ENCODE measurements at regions not wholly inside any gene's neighbourhood (a gene's known extent, or its start where the extent isn't known, plus 50 kb on each side); places are given as distances from the start of the nearest gene placed in this dataset.
"Not testable (repeated sequence)": the region's sequence is repeated elsewhere in the genome, so short reads cannot be mapped to it uniquely, and the experiment has no call there.

DNA sequence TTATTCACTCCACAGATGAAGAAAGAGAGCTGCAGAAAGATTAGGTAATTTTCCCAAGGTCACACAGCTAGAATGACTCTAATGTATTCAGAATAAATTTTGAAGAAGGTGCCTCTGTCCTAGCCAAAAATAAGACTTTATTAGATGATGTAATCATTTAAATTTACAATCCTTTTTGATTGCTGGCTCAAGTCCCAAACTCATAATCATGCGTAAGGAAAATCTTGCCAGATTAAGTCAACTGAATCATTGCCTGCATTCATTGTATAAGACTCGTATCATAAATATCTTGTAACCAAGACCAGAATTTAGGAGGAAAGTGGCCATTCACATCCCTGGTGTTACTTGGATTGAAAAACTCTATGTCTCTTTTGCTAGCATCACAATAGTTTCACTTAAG is 53.1 kb upstream of the STK39 start:
- no peak for DNase-seq

DNA sequence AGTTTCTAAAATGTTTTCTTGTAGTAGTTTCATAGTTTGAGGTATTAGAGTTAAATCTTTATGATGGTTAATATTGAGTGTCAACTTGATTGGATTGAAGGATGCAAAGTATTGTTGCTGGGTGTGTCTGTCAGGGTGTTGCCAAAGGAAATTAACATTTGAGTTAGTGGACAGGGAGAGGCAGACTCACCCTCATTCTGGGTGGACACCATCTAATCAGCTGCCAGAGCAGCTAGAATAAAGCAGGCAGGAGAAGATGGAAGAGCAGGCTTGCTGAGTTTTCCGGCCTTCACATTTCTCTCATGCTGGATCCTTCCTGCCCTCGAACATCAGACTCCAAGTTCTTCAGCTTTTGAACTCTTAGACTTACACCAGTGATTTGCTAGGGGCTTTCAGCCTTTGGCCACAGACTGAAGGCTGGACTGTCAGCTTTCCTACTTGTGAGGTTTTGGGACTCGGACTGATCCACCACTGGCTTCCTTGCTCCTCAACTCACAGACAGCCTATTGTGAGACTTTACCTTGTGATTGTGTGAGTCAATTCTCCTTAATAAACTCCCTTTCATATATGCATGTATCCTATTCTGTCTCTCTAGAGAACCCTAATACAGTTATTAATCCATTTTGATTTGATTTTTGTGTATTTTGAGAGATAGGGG is 56.8 kb upstream of the STK39 start:
- DNase-seq = no peak

DNA sequence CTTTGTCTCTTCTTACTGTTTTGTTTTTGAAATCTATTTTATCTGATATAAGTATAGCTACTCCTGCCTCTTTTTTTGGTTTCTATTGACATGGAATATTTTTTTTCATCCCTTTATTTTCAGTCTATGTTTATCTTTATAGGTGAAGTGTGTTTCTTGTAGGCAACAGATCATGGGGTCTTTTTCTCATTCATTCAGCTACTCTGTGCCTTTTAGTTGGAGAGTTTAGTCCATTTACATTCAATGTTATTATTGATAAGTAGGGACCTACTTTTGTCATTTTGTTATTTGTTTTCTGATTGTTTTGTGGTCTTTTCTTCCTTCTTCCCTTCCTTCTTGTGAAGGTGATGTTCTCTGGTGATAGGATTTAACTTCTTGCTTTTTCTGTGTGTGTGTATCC is 60.0 kb upstream of the STK39 start:
- no peak for DNase-seq

DNA sequence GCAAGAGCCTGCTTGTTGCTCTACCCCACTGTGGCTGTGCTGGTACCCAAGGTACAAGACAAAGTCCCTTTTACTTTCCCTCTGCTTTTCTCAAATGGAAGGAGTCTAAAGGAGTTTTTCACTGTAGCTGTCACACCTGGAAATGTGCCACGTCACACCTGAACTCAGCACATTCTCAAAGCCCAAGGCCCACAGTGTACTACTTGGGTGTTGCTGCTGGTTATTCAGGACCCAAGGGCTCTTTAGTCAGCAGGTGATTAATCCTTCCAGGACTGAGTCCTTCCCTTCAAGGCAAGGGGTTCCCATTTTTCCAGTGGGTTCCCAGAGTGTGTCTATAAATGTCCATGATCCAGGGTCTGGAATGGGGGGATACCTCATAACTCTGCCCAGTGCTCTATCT is 63.2 kb upstream of the STK39 start:
- DNase-seq = no peak

DNA sequence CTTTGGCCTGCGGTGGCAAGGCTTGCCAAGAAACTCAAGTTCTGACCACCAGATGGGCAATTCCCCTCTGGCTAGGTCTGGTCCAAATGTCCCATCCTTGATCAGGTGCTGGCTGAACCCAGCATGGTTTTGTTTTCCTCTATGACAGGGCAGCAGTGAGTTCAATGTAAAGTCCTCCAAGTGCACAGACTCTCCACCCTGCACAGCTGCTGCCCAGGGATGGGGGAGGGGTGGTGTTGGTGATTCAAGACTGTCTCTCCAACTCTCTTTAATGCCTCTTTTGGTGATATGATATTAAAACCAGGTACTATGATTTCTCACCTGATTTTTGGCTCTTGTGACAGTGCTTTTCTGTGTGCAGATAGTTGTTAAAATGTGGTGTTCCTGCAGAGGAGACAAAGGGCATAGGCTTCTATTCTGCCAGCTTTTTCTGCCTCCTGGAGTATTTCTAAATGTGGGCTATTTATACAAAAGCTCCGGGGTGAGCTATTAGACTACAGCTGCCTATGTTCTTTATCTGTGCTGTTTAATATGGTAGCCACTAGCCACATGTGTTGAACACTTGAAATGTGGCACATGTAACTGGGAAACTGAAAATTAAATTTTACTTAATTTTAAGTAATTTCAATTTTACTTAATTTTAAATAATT is 64.0 kb upstream of the STK39 start:
- DNase-seq = no peak

DNA sequence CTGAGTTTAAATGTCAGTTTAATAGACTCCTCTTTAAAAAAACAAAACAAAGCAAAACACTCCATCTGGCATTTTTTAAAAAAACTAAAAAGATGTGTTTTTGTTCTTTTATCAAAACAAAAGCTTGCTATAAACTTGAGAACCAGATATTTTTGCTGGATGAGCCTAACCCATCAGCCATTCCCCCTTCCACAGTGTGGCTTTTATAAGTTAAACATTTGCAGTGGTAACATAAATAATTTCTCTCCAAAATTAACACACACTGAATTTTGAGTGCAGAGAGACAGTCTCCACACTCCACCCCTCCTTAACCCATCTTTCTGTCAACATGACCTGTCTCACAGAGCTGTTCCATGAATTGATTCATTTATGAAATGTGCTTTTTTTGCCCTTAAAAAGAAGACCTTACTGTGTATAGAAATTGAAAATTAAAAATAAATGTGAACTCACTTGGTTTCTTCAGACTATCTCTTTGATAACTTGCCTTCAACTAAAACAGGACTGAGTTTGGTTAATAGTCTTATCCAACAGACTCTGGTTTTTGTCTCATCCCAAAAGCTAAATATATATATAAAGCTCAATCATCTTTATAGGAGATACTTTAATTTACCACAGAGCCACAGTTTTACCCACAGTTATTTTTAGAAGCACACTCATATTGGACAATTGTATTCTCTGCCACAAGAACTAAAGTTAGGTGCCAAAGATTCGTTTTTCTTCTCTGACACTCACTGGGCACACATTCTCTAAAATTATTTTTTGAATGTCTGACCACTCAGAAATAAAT is 64.8 kb upstream of the STK39 start:
- DNase-seq = no peak

DNA sequence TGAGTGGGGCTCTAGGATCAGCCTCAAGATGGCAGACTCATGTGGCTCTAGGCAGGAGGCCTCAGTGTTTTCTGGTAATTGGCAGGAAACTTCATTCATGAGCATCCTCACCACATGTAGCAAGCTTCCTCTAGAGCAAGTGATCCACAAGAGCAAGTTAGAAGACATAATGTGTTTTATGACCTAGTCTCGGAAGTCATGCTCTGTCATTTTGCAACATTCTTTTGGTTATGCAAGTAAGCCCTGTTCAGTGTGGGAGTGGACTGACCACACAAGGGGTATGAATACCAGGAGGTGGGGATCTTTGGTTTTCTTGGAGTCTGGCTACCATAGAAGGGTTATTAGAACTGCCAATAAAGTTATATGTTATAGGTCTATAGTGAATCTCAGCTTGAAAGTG is 66.8 kb upstream of the STK39 start:
- no peak for DNase-seq

DNA sequence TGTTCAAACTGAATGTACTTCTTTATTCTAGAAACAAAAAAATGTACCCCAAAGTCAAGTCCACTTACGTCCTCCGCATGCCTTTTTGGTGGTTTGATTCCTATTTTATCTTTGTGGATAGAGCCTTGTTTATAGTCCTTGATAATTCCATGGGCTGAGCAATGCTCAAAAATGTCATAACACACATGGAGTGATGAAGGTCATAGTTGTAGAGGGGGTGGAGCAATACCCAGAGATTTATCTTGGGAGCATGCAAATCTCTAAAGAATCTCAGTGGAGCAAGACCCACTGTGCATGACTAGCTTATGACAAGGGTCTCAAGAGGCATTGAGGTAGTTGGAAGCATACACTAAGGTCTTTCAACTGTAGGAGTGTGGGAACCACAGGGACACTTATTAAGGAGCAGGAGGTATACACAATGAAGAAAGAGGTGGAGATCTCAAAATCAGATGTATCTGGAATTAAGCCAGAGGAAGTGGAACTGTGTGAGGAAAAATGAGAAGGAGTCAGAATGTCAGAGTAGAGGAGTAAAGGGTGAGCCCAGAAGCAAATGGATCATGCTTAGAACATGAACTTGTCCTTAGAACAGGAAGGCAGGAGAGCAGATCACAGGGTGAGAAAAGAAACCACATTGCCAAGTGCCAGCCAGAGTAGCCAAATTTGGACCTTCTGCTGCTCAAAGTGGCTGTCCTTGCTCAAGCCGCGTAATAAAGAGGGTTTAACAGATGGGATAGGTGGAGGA is 68.1 kb upstream of the STK39 start:
- no peak for DNase-seq

DNA sequence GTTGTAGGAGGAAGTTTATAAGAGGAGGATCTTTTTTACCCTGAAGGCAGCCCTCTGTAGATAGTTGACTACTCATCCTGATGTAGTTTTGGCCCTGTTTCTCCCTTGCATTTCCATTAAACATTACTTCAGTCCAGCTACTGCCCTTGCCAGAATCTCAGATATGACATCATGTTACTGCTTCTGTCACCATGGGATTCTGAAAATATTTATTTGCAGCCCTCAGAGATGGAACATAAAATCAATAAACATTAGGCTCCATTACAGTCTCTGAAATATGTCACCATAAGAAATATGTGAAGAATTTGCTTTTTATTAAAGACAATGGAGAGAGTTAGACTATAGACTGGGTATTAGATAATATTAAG is 68.7 kb upstream of the STK39 start:
- DNase-seq = no peak

DNA sequence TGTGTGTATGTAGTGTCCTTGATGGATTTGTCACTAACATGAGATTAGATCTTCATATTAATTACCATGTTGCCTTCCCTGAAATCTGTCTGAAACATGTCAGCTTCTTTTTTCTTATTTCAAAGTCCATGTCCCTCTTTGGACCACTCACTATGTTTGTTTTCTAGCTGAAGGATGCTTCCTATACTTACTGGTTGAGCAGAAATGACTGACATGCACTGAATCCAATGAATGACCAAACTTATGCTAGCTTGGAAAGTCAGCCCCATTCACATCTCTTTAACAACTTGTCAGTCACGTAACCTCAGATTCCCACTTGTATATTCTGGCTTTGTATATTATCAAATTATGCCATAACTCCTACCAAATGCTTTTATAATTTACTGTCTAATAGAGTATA is 69.9 kb upstream of the STK39 start:
- DNase-seq = no peak

DNA sequence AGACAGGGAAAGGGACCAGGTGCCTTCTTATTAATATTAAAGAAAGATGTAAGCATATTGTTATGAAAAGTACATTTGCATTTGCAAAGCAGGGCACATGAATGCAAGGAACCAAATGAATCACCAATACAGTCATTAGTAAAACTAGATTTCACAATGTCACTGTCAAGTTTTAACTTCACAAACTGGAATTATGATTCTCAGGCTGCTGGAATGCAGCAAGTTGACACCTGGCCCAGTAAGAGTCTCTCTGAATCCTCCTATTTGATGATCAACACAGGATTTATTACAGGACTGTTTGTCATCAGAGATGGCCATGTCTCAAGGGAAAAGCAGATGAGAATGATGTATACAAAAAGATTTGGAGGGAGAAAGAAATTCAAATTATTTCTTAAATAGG is 72.9 kb upstream of the STK39 start:
- no peak for DNase-seq

DNA sequence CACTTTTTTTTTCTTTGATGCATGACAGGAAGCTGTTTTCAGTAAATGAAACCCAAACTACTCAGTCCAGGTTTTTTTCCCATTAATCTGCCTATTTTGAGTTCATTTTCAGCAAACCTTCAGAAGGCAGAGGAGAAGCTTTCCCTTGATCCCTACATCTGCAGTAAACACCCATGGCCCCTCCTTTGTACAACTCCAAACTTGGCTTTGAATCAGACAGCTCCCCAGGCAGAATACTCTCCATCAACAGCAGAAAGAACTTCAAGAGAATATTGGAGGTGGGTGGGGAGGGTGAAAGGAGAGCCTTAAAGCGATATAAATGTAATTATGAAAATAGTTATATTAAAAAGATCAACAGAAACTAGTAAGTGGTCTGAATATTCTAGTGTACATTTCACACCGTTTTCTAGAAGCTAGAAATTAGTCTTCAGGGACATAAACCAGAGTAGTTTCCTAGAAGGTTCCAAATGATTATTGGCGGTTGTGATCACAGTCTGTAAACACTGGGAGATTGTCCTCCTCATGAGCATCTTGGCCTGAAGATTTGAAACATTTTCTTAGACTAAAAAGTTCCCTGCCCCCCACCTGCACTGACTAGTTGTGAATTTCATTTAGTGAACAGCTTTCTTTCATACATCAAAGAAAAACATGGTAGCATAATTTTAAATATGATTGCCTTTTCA is 75.1 kb upstream of the STK39 start:
- DNase-seq = no peak

DNA sequence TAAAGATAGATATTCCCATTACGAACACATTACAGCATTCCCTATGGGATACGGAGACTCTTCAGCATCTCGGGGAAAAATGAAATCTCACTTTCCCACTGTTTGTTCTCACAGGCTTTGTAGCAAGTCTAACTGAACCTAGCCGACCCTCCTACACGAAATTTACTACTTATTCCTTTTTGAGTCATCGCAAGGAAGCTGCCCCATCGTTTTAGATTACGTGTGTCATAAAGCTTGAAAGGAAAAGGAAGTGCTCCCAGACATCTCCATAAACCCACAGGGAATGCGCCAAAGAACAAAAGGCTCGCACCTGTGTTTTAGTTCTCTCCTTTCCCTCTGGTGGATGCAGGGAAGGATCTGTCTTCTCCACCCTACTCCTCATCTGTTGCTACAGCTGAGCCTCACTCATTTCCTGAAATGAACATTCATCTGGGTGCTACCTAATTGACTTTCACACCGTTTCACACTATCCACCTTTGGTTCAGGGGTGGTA is 76.2 kb upstream of the STK39 start:
- DNase-seq = no peak

DNA sequence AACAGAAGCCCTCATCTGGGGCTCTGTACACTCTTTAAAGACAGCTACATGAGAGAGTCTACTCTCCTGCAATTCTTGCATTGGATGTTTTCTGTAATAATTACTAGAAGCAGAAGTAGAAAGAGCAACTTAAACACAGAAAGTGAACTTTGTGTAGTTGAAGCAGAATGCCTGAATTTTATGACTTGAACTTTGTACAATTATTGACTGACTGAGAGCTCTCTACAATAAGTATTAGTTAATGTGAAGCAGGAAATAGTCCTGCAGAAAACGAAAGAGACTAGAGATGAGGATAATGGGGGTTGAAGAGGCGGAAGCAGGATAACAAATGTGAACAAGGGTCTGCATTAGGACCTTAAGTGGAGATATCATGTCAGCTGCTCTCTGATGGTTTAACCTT is 79.2 kb upstream of the STK39 start:
- no peak for DNase-seq

DNA sequence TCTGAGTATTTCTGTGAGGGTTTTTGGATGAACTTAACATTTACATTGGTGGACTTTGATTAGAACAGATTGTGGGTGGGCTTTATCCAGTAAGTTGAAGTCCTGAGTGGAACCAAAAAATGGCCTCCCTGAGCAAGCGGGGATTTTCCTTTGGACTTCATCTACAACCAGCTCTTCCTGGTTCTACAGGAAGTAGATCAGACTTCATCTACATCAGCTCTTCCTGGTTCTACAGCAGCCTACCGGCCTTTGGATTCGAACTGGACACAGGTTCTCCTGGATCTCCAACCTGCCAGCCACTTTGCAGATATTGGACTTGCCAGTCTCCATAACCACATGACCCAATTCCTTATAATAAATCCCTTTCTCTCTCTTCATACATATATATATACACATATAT is 79.9 kb upstream of the STK39 start:
- DNase-seq = no peak

DNA sequence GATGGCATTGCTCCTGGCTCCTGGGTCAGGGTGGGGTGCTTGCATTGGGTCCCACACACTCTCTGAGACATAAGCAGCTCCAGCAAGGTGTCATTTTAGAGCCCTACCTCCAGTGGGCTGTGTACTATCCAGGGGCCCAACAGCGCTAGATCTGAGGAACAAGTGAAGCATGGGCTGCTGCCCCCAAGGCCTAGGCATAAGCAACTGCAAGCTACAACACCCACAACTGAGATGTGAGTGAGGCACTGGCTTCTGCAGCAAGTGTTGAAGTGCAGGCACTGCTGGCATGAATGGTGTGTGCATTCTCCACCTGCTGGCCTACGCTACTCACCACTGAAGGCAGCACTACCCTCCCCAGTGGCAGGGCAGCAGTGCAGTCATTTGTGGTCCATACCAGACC is 81.0 kb upstream of the STK39 start:
- DNase-seq = no peak

DNA sequence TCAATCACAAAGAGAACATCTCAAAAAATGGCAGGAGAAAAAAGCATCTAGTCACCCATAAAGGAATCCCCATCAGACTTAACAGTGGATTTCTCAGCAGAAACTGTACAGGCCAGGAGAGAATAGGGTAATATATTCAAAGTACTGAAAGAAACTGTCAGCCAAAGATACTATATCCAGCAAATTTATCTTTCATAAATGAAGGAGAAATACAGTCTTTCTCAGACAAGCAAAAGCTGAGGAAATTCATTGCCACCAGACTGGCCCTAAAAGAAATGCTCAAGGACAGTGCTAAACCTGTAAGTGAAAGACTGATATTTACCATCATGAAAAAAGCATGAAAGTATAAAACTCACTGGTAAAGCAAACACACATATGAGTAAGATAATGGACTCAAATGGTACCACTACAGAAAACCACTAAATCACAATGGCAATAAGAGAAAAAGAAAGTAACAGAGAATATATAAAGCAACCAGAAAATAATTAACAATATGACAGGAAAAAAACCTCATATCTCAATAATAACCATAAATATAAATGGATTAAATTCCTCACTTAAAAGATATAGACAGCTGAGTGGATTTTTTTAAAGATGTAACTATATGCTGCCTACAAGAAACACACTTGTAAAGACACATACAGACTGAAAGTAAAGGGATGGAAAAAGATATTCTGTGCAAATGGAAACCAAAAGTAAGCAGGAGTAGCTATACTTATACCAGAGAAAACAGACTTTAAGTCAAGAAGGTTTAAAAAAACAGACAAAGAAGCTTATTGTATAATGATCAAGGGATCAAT is 83.4 kb upstream of the STK39 start:
- DNase-seq = no peak

DNA sequence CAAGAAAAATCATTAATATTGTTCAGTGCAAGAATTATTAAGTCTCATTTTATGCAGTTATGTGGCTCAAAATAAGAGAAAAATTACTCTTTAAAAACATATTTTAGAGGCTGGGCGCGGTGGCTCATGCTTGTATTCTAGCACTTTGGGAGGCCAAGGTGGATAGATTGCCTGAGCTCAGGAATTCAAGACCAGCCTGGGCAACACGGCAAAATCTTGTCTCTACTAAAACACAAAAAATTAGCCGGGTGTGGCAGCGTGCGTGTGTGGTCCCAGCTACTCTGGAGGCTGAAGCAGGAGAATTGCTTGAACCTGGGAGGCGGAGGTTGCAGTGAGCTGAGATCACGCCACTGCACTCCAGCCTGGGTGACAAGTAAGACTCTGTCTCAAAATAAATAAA is 87.9 kb upstream of the STK39 start:
- DNase-seq = not testable (repeated sequence)

DNA sequence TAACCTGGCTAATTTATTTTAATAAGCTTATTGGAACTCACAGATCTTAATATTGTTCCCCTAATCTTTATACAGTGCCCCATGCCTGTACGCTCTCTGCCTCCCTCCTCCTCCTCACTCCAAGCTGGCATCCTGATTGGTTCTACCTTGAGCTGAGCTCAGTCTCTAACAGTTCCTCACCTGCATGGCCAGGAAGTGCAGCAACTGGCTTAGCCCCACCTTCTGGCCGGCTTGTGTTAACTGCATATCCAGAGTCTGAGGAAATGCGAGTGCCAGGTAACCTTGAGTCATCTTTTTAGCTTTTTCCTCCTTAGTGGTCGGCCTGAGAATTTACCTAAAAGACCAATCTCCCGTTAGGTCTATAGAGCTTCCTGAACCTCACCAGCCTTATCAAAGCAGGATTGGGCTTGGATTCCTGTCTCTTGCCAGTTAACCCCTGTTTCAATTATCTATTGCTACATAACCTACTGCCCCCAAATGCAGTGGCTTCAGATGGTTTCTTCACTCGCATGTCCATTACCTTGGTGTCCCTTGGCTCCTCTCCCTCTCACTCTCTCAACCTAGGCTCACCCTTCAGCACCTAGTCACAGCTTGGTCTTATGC is 89.5 kb upstream of the STK39 start:
- DNase-seq = peak; percentile 3 to 8

DNA sequence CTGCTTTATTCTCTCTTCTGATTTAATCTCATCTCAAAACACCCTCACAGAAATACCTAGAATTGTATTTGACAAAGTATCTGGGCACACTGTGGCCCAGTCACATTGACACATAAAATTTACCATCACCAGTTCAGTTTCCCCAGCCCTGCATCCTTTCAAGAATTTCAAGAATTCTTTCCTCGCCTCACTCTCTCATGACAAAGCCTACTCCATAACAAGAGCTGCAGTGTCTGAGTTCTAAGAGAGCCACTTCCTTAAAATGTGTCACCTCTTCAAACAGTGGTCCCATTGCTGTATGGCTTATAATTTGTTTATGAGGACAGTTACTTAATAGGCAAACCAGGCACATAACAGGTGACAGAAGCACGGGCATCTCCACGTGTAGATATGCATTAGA is 90.9 kb upstream of the STK39 start:
- no peak for DNase-seq

DNA sequence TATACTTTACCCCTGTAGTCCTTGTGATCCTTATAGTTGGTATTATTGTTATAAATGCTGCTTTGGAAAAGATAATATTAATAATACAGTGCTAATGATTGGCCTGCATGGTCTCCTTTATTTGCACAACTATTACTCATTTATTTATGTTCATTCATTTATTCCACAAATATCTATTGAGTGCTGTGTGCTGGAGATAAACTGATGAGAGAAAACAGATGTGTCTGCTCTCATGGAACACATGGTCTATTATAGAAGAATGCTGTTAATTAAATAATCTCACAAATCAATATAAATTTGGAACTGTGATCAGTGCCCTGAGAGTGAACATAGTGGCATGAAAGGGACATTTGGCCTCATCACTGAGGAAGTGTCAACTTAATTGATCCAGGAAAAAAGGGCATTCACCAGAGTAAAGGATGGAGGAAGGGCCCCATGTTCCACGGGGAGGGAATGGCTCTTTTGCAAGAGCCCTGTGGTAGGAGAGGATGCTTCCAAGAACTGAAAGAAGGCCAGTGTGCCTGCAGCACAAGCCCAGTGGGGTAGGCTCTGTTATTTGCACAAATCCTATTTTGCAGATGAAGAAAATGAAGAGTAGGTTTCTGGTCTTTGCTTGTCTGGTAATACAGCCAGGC is 91.5 kb upstream of the STK39 start:
- no peak for DNase-seq
